GM20000 (cell line): ENCODE measurements at regions not wholly inside any gene's neighbourhood (a gene's known extent, or its start where the extent isn't known, plus 50 kb on each side); places are given as distances from the start of the nearest gene placed in this dataset.

ENCODE experiments used
- DNase-seq: peaks from one replicate; pipeline ENCODE4 v3.0.0; 2012; ENCODE audit warnings: low spot score
- CTCF ChIP-seq: IDR thresholded peaks from 2 replicates; pipeline ENCODE4 v1.5.1; 2012; ENCODE audit warnings: mild to moderate bottlenecking, control low read depth; ENCODE audit errors: extremely low read depth, missing control alignments

GRCh38 chr12:75844049-75844770 lies 187.4 kb downstream of the PHLDA1 start:
- no peak for TF ChIP-seq CTCF
- DNase-seq: no peak

- TF ChIP-seq CTCF: no peak
Observed at GRCh38 chr12:75842090-75842489, 189.5 kb downstream of the PHLDA1 start.

GRCh38 chr12:75840994-75841355 lies 190.6 kb downstream of the PHLDA1 start:
- TF ChIP-seq CTCF: no peak
- no peak for DNase-seq

More at GRCh38 chr12:75842090-75842489, 189.5 kb downstream of the PHLDA1 start:
- DNase-seq: no peak

GRCh38 chr12:75838309-75838708 lies 193.3 kb downstream of the PHLDA1 start:
- no peak for TF ChIP-seq CTCF
- DNase-seq: no peak

GRCh38 chr12:75837700-75838099 lies 193.9 kb downstream of the PHLDA1 start:
- no peak for DNase-seq

GRCh38 chr12:75836533-75836932 lies 195.0 kb downstream of the PHLDA1 start:
- TF ChIP-seq CTCF: no peak
- no peak for DNase-seq

More at GRCh38 chr12:75837700-75838099, 193.9 kb downstream of the PHLDA1 start:
- TF ChIP-seq CTCF: no peak

- TF ChIP-seq CTCF: no peak
- no peak for DNase-seq
Observed at GRCh38 chr12:75834591-75834990, 197.0 kb downstream of the PHLDA1 start.
